ENCODE measurements at regions not wholly inside any gene's neighbourhood (a gene's known extent, or its start where the extent isn't known, plus 50 kb on each side); places are given as distances from the start of the nearest gene placed in this dataset.

DNA sequence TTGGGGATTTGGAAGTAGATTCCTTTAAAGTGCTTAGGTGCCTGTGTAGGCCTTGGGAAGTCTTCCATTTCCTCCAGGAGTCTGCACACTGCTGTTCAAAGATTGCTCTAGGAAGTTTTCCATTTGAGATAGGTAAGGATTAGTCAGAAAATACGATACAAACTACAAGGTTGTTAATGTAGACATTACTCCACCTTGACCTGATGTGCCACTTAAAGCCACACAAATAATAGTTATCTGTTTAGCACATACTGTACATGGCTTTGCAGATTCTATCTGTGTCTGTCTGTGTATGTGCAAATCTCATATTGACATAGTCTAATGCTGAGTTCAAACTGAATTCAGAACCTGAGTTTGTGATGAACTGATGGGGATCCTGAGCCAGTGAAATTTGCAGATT is 118.4 kb downstream of the RHOU start:
- TF ChIP-seq, protein P1, sequence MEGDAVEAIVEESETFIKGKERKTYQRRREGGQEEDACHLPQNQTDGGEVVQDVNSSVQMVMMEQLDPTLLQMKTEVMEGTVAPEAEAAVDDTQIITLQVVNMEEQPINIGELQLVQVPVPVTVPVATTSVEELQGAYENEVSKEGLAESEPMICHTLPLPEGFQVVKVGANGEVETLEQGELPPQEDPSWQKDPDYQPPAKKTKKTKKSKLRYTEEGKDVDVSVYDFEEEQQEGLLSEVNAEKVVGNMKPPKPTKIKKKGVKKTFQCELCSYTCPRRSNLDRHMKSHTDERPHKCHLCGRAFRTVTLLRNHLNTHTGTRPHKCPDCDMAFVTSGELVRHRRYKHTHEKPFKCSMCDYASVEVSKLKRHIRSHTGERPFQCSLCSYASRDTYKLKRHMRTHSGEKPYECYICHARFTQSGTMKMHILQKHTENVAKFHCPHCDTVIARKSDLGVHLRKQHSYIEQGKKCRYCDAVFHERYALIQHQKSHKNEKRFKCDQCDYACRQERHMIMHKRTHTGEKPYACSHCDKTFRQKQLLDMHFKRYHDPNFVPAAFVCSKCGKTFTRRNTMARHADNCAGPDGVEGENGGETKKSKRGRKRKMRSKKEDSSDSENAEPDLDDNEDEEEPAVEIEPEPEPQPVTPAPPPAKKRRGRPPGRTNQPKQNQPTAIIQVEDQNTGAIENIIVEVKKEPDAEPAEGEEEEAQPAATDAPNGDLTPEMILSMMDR (IDR thresholded peaks at IDR 0.05): no peak
- no peak for TF ChIP-seq POLR2AphosphoS5 (IDR thresholded peaks at IDR 0.05)

All from prostate gland (tissue), 2 donors.